ENCODE measurements at regions not wholly inside any gene's neighbourhood (a gene's known extent, or its start where the extent isn't known, plus 50 kb on each side); places are given as distances from the start of the nearest gene placed in this dataset.

DNA sequence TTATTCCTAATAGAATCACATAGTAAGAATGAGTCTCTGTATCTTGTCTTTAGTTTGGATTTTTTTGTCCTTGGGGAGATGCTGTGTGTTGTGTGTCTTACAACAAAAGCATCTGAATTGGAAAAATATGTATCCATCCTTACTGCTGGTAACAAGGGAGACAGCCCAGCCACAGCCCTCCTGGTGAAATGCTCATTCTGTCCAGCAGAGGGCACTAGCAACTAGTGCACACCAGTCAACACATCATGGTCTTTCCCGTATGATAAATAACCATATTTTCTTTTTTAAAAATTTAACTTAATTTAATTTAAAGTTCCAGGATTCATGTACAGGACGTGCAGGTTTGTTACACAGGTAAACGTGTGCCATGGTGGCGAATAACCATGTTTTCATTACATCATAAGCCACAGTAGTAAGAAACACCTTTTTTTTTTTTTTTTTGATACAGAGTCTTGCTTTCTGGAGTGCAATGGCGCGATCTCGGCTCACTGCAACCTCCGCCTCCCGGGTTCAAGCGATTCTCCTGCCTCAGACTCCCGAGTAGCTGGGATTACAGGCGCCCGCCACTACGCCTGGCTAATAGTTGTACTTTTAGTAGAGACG lies 245.1 kb downstream of the PTBP2 start:
- DNase-seq = peak; percentile 69

GRCh38 chr1:96967311-96967710 lies 245.7 kb downstream of the PTBP2 start:
- no peak for DNase-seq

DNA sequence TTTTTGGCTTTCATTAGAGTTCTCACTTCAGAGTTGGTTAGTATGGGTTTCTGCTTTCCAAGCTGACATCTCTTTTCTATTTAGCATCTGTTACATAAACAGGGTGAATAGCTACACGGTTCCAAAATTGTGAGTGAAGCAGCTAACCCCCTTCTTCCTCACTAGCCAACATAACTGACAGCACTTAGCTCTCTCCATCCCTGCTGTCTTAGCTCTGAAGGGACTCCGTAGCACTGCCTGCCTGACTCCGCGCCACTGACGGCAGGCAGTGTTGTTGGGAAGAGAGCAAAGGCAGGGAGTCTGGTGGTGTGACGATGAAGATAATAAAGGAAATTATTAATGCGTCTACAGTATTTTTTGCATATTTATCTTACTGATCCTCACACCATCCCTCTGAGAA lies 247.0 kb downstream of the PTBP2 start:
- no peak for DNase-seq

GRCh38 chr1:96968983-96969382 lies 247.4 kb downstream of the PTBP2 start:
- no peak for DNase-seq

GRCh38 chr1:96969656-96970163 lies 248.1 kb downstream of the PTBP2 start:
- DNase-seq = no peak

GRCh38 chr1:96971439-96971838 lies 249.9 kb downstream of the PTBP2 start:
- DNase-seq = no peak

GRCh38 chr1:96971849-96972602 lies 250.4 kb downstream of the PTBP2 start:
- DNase-seq = no peak

GRCh38 chr1:96973605-96974004 lies 252.0 kb downstream of the PTBP2 start:
- no peak for DNase-seq

DNA sequence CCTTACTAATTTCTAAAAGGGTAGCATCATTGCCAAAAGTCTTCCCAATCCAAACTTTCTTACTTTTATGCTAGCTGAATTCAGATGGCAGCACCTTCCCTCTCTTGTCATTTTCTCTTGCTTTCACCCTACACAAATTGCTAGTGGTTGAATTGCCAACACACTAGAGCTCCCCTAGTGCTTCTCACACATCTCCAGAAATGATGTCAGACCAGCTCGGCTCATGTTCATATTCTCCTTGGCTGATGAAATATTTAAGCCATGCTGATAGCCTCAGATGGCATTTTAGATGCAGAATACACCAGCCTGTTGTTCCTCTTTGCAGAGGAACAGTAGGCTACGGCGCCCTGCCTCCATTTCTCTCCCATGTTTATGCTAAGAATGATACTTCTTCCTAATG lies 256.9 kb downstream of the PTBP2 start:
- DNase-seq = no peak

DNA sequence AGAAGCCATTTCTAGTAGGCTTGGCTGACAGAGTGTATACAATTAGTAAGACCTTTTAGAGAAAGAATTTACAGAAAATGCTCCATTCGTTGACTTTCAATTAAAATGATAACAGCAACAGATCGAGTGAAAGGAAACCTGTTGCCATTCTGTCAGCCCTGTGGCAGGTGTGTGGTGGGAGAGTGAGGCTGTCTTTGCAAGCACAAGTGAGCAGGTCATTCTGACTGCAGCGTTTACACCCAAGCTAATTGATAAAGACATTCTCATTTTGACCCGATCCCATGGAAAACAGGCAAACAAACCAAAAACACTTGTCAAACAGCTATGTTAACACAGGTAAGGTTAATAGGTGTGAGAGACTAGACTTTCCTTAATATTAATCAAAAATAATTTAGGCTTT lies 257.3 kb downstream of the PTBP2 start:
- no peak for DNase-seq

- DNase-seq = no peak
Measured at GRCh38 chr1:96979304-96980268, 258.0 kb downstream of the PTBP2 start.

DNA sequence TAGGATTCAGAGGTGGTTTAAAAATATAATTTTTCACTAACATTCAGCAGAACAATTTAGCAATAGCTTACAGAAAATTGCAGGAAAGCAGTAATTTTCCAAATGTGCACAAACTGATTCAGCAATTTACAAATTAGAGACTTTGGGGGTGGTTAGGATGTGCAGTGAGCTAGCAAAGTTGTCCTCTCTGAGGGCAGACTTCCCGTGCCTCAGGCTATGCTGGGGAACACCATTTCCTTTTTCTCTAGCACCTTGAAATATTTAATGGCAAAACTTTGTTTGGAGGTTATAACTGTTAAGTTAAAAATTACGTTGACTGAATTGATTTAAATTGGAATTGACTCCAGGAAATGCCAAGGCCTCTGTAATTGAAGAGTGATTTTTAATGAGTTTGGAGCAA lies 258.9 kb downstream of the PTBP2 start:
- DNase-seq = no peak

DNA sequence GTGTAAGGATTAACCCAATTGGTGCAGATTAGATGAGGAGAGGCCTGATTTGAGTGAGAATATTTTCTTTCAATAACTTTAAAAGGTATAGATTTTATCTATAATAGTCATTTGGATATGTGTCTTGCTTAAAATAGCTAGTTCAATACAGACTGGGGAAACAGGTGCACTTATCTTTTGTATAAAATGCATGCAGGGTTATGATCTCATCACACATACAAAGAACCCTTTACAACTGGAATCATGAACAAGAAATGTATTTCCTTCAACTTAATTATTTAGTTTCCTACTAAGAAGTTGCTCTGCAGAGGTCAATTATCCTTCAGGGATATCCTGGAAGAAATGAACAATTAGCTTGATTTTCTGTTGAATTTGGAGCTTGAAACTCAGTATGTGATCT lies 259.6 kb downstream of the PTBP2 start:
- no peak for DNase-seq

- DNase-seq = no peak
Measured at GRCh38 chr1:96982118-96982517, 260.5 kb downstream of the PTBP2 start.

DNA sequence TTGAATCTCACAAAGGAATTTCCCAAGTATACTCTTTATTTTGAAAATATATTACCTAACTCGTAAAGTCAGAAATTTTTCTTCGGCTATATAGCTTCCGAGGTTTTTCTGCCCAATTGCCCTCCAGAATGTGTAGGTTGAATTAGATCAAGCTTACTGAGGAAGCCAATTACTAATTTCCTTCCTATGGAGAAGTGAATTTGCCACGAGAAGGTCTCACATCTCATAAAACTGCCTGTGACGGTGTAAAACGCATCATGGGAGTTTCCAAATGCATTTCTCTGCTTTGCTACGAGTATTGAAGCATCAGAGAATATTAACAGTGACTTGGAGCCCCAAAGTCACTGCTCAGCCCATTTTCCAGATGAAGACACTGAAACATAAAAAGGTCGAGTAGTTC lies 262.3 kb downstream of the PTBP2 start:
- DNase-seq = no peak

- no peak for DNase-seq
Measured at GRCh38 chr1:96987186-96987703, 265.7 kb downstream of the PTBP2 start.

DNA sequence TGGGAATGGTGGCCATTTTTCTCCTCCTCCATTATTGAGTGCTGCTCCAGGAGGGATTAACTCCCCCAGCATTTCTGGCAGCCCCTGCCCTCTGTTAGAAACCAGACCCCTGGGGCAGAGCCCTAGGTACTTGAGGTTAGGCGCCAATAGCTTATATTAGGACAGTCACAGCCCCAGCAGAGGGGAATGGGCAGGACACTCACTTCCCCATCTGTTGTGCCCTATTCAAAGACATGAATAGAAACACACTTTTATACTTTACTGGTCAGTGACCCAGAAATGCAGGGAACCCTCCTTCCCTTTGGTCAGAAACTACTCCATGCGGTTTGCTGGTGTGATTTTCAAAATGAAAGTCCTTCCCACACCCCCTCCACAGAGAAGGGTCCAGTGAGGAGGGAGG lies 267.7 kb downstream of the PTBP2 start:
- DNase-seq = no peak

DNA sequence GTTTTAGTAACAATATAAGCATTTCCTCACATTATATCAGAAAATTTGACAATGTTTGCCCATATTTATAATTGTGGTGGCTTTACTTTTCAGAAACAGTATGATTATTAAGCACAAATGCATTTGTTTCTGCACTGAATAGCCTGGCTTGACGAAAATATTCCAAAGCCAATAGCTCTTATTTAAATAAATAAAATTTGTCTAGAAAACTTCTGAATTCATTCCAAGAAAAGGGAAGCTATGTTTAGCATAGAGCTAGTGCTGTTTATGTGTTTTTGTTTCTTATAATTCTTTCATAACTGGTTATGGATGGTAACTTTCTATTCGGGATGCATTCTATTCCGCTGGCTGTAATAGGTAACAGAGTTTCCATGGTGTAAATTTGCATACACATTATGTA lies 268.6 kb downstream of the PTBP2 start:
- DNase-seq = no peak

- DNase-seq = no peak
Measured at GRCh38 chr1:96991261-96991660, 269.7 kb downstream of the PTBP2 start.

GRCh38 chr1:96992871-96993270 lies 271.3 kb downstream of the PTBP2 start:
- DNase-seq = no peak

- no peak for DNase-seq
Measured at GRCh38 chr1:96995351-96995750, 273.8 kb downstream of the PTBP2 start.

DNA sequence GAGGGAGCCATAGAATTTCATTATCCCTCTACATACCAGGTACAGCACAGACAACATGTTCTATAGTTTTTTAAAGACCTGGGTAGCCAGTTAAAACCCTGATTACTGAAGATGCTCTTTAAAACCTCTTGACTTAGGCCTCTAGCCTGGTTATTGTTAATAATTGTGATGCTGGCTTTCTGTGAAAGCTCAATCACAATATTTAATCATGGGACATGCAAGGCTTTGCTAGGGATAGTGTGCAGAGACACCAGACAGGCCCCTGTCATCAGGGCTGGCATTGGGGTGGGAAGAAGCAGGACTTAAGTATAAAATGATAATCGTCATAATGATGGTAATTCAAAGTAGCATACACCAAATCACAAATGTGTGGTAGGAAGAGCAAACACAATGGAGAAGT lies 274.4 kb downstream of the PTBP2 start:
- no peak for DNase-seq

DNA sequence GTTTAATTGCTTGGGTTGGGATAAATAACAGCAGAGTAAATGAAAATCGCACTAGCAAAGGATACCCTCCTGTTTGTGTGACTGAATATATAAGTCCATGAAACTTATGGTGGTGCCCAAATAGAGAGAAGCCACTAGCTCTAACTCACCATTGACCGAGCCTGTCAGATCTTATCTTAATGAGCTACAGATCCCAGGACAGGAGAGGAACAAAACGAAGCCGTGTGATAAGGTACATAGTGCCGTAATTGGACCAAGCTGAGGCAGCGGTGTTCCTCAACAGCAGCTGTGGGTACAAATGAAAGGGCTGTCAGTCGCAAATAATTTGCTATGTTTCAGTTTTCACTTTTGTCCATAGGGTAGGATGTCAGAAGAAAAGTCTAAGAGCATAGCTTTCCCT lies 276.1 kb downstream of the PTBP2 start:
- DNase-seq = no peak
